Skeletal muscle tissue (tissue), 3 donors: ENCODE measurements at regions not wholly inside any gene's neighbourhood (a gene's known extent, or its start where the extent isn't known, plus 50 kb on each side); places are given as distances from the start of the nearest gene placed in this dataset.

Experiments used
- H3K27ac ChIP-seq: one replicate; pipeline ENCODE4 v1.7.0; 2013; ENCODE audit warnings: mild to moderate bottlenecking, low read depth, low read length, inconsistent platforms
- H3K27me3 ChIP-seq, 3 donors: one replicate each; pipeline ENCODE4 v1.7.0; 2013; ENCODE audit warnings: low read length in 3 of 3; ENCODE audit not compliant: control insufficient read depth in 3 of 3, insufficient read depth in 3 of 3
- H3K36me3 ChIP-seq, 3 donors: one replicate each; pipeline ENCODE4 v1.7.0; 2013; ENCODE audit warnings: low read length in 3 of 3; ENCODE audit not compliant: control insufficient read depth in 3 of 3, insufficient read depth in 3 of 3
- H3K4me1 ChIP-seq, 3 donors: one replicate each; pipeline ENCODE4 v1.7.0; 2013; ENCODE audit warnings: low read length in 3 of 3, mild to moderate bottlenecking in 3 of 3; ENCODE audit not compliant: control insufficient read depth in 3 of 3, insufficient read depth in 3 of 3
- H3K4me3 ChIP-seq, 3 donors: one replicate each; pipeline ENCODE4 v1.7.0; 2013; ENCODE audit warnings: low read length in 3 of 3
- H3K9ac ChIP-seq, 3 donors: one replicate each; pipeline ENCODE4 v1.7.0; 2013; ENCODE audit warnings: low read length in 3 of 3, mild to moderate bottlenecking in 3 of 3, moderate library complexity in 2 of 3, low read depth in 1 of 3
- H3K9me3 ChIP-seq, 3 donors: one replicate each; pipeline ENCODE4 v1.7.0; 2013; ENCODE audit warnings: low read length in 3 of 3; ENCODE audit not compliant: control insufficient read depth in 3 of 3
- donor health status: Osteomylitis.

DNA sequence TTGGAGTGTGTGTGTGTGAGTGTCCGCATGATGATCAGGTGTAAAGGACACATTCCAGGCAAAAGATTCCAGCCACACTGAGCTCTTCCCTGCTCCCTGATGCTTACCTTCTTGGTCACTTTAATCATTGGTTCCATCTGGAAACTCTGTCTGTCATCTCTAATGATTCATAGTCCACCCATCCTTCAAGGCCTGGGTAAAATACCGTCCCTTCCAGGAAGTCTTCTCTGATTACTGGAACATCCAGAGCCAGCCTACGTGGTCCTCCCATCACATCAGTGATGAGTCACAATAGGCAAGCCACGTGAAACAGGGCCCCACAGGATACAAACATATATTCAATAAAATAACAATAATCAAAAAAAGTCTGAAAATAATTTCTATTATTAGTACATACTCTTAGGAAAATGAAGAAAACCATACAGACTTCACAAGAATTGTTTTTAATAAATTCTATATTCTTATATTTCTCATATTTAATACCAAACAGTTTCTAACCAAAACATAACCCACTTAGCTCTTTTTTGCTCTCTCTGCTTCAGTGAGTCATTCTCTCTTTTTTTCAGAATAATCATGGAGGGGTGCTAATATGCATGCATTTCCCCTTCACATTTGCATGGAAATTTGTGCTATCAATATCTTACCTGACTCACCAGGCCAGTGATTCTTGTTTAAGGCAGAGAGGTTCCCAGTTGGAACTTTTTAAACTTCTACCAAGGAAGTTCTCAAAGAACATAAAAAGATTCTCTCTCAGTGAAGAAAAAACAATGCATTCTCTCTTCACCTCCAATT is 263.2 kb downstream of the TOX3 start:
- H3K4me3 ChIP-seq, result no peak overlapping the region
- H3K9ac ChIP-seq, result no peak overlapping the region
- no peaks in the 10 kb centered on the region for H3K27me3 ChIP-seq
- H3K9me3 ChIP-seq, result no peaks in the 10 kb centered on the region
- H3K27ac ChIP-seq, result no peak overlapping the region
- H3K4me1 ChIP-seq, result no peaks in the 10 kb centered on the region
- no peaks in the 10 kb centered on the region for H3K36me3 ChIP-seq

GRCh38 chr16:52283018-52283417 is 263.9 kb downstream of the TOX3 start:
- no peak overlapping the region for H3K4me3 ChIP-seq
- H3K27me3 ChIP-seq, result no peaks in the 10 kb centered on the region
- no peak overlapping the region for H3K27ac ChIP-seq
- H3K4me1 ChIP-seq, result no peaks in the 10 kb centered on the region
- no peaks in the 10 kb centered on the region for H3K9me3 ChIP-seq
- no peaks in the 10 kb centered on the region for H3K36me3 ChIP-seq
- no peak overlapping the region for H3K9ac ChIP-seq

DNA sequence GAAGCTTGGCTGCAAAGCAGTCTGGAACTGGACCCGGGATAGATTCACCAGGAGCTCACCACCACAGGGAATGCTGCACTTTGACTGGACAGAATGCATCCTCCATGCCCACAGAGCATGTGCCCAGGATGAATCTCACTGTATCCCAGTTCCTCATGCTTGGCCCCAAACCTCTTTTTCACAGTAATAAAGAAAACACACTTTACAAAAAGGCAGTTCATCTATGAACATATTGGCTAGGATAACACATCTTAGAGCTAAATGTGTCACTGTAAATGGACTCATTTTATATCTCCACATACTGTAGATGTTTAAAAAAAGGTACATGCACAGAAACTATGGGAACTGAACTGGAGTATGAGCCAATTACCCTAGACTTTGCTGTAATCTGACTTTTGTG is 266.9 kb downstream of the TOX3 start:
- Histone ChIP-seq H3K36me3 (no peaks in the 10 kb centered on the region), H3K4me3 (no peak overlapping the region), H3K4me1 (no peaks in the 10 kb centered on the region), H3K9me3 (no peaks in the 10 kb centered on the region), H3K27me3 (no peaks in the 10 kb centered on the region), H3K9ac (no peak overlapping the region), H3K27ac (no peak overlapping the region)

DNA sequence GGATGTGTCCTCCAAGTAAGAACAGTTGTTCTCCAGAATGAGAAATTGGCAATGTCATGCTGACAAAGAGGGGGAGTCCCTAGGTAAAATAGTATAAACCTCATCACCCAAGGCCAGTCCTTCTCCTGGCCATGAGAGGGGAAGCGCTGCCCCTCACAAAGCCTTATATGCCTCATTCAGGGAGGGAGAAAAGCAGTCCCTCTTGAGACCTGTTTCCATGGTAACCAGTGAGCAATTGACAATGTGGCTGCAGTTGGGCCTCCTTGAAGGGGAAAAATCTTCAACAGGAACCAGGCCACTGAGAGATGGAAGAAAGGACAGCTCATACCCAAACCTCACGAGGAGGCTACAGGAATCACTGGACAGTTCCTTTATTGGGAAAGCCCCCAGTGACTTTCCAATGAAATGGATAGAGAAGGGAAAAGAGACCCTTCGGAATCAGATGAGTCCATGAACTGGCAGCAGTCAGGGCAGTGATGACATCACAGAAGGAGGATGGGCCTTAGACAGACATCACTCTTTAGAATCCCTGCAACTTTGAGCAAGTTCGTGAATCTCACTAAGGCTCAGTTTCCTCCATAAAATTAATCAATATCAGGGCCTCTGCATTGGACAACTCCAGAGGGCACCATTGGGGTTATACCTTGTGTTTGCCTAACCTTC is 275.7 kb downstream of the TOX3 start:
- Histone ChIP-seq H3K4me1 (no peaks in the 10 kb centered on the region), H3K27me3 (no peaks in the 10 kb centered on the region), H3K27ac (no peak overlapping the region), H3K4me3 (no peak overlapping the region), H3K9me3 (no peaks in the 10 kb centered on the region), H3K36me3 (no peaks in the 10 kb centered on the region), H3K9ac (no peak overlapping the region)

GRCh38 chr16:52265446-52265861 is 281.5 kb downstream of the TOX3 start:
- Histone ChIP-seq H3K4me1 (no peaks in the 10 kb centered on the region), H3K27ac (no peak overlapping the region), H3K4me3 (no peak overlapping the region), H3K9ac (no peak overlapping the region), H3K36me3 (no peaks in the 10 kb centered on the region), H3K9me3 (no peaks in the 10 kb centered on the region), H3K27me3 (no peaks in the 10 kb centered on the region)

- no peaks in the 10 kb centered on the region for H3K9me3 ChIP-seq
- H3K27ac ChIP-seq, result no peak overlapping the region
- no peaks in the 10 kb centered on the region for H3K4me1 ChIP-seq
- H3K36me3 ChIP-seq, result no peaks in the 10 kb centered on the region
- no peak overlapping the region for H3K9ac ChIP-seq
- no peak overlapping the region for H3K4me3 ChIP-seq
- no peaks in the 10 kb centered on the region for H3K27me3 ChIP-seq
Measured at GRCh38 chr16:52257534-52257933, 289.4 kb downstream of the TOX3 start.

- H3K4me3 ChIP-seq, result no peak overlapping the region
- no peaks in the 10 kb centered on the region for H3K36me3 ChIP-seq
- H3K9ac ChIP-seq, result no peak overlapping the region
- no peaks in the 10 kb centered on the region for H3K9me3 ChIP-seq
- H3K27ac ChIP-seq, result no peak overlapping the region
- no peaks in the 10 kb centered on the region for H3K27me3 ChIP-seq
- no peaks in the 10 kb centered on the region for H3K4me1 ChIP-seq
Measured at GRCh38 chr16:52256310-52257078, 290.4 kb downstream of the TOX3 start.

GRCh38 chr16:52254746-52255145 is 292.2 kb downstream of the TOX3 start:
- H3K9me3 ChIP-seq, result no peaks in the 10 kb centered on the region
- H3K27ac ChIP-seq, result no peak overlapping the region
- H3K27me3 ChIP-seq, result no peaks in the 10 kb centered on the region

GRCh38 chr16:52252680-52253079 is 294.3 kb downstream of the TOX3 start:
- Histone ChIP-seq H3K9ac (no peak overlapping the region), H3K36me3 (no peaks in the 10 kb centered on the region), H3K27me3 (no peaks in the 10 kb centered on the region), H3K27ac (no peak overlapping the region), H3K4me3 (no peak overlapping the region), H3K4me1 (no peaks in the 10 kb centered on the region), H3K9me3 (peaks cover 0 to 3% (median 0%) of the 10 kb centered on the region in 3 donors)

More at GRCh38 chr16:52254746-52255145, 292.2 kb downstream of the TOX3 start:
- no peak overlapping the region for H3K4me3 ChIP-seq
- H3K36me3 ChIP-seq, result no peaks in the 10 kb centered on the region
- no peaks in the 10 kb centered on the region for H3K4me1 ChIP-seq
- H3K9ac ChIP-seq, result no peak overlapping the region

GRCh38 chr16:52251495-52251894 is 295.4 kb downstream of the TOX3 start:
- no peaks in the 10 kb centered on the region for H3K27me3 ChIP-seq
- H3K27ac ChIP-seq, result no peak overlapping the region
- no peaks in the 10 kb centered on the region for H3K4me1 ChIP-seq
- no peaks in the 10 kb centered on the region for H3K36me3 ChIP-seq
- no peak overlapping the region for H3K4me3 ChIP-seq
- H3K9me3 ChIP-seq, result peaks cover 0 to 4% (median 4%) of the 10 kb centered on the region in 3 donors
- no peak overlapping the region for H3K9ac ChIP-seq
